Loucy (cell line): ENCODE measurements at regions not wholly inside any gene's neighbourhood (a gene's known extent, or its start where the extent isn't known, plus 50 kb on each side); places are given as distances from the start of the nearest gene placed in this dataset.

Experiments used
- H2AFZ ChIP-seq: fragments of 200-600 bp; sonication (generic); 2 replicates; pipeline ENCODE4 v1.6.0; 2016; ENCODE audit warnings: antibody characterized with exemption, mild to moderate bottlenecking, low read length, moderate library complexity
- H3F3A ChIP-seq: fragments of 200-600 bp; 2 replicates; pipeline ENCODE4 v1.6.0; 2016; ENCODE audit warnings: antibody characterized with exemption, low read depth, mild to moderate bottlenecking
- H3K27me3 ChIP-seq: fragments of 200-600 bp; sonication (generic); 2 replicates; pipeline ENCODE4 v1.6.1; 2014; ENCODE audit warnings: low read length, mild to moderate bottlenecking; ENCODE audit not compliant: insufficient read depth, poor library complexity, severe bottlenecking
- H3K36me3 ChIP-seq: fragments of 200-600 bp; sonication (generic); 2 replicates; pipeline ENCODE4 v1.6.1; 2016; ENCODE audit warnings: low read length; ENCODE audit not compliant: insufficient read depth
- H3K4me1 ChIP-seq: fragments of 200-600 bp; sonication (generic); 2 replicates; pipeline ENCODE4 v1.5.1; 2014; ENCODE audit warnings: low read length, mild to moderate bottlenecking; ENCODE audit not compliant: insufficient read depth, poor library complexity, severe bottlenecking
- H3K4me2 ChIP-seq: fragments of 200-600 bp; sonication (generic); 2 replicates; pipeline ENCODE4 v1.6.0; 2014; ENCODE audit warnings: antibody characterized with exemption, low read length, low read depth, mild to moderate bottlenecking; ENCODE audit not compliant: poor library complexity, severe bottlenecking
- H3K4me3 ChIP-seq: fragments of 200-600 bp; sonication (generic); 2 replicates; pipeline ENCODE4 v1.5.1; 2014; ENCODE audit warnings: low read length, mild to moderate bottlenecking, mixed read lengths; ENCODE audit not compliant: poor library complexity, severe bottlenecking
- H3K79me2 ChIP-seq: fragments of 200-600 bp; sonication (generic); 2 replicates; pipeline ENCODE4 v1.6.1; 2014; ENCODE audit warnings: low read length; ENCODE audit not compliant: insufficient read depth
- H3K9ac ChIP-seq: fragments of 200-600 bp; sonication (generic); 2 replicates; pipeline ENCODE4 v1.6.0; 2014; ENCODE audit warnings: mild to moderate bottlenecking, low read depth, low read length, moderate library complexity; ENCODE audit not compliant: poor library complexity, severe bottlenecking
- H3K9me2 ChIP-seq: fragments of 200-600 bp; sonication (generic); replicated peaks from 2 replicates; pipeline ENCODE4 v1.6.1; 2016; ENCODE audit warnings: low read depth, low read length, mixed read lengths
- H3K9me3 ChIP-seq: fragments of 200-600 bp; sonication (generic); 2 replicates; pipeline ENCODE4 v1.6.1; 2014; ENCODE audit warnings: mild to moderate bottlenecking, antibody characterized with exemption, low read length, low read depth; ENCODE audit not compliant: insufficient read depth
- H4K20me1 ChIP-seq: fragments of 200-600 bp; sonication (generic); 2 replicates; pipeline ENCODE4 v1.6.0; 2014; ENCODE audit warnings: antibody characterized with exemption, low read length, mild to moderate bottlenecking; ENCODE audit not compliant: insufficient read depth, poor library complexity, severe bottlenecking
- CTCF ChIP-seq: fragments of 200-600 bp; sonication (generic); conservative IDR thresholded peaks from 2 replicates; pipeline ENCODE4 v1.5.1; 2014; ENCODE audit warnings: mild to moderate bottlenecking, antibody characterized with exemption, low read length
- EZH2phosphoT487 ChIP-seq: fragments of 200-600 bp; IDR thresholded peaks from 2 replicates; pipeline ENCODE4 v1.6.1; 2018; ENCODE audit warnings: antibody characterized with exemption, mild to moderate bottlenecking, moderate library complexity, borderline replicate concordance

GRCh38 chr6:51021171-51021570 is 202.5 kb downstream of the TFAP2B start:
- Histone ChIP-seq H3K9me2 (no peaks in the 10 kb centered on the region), H3K36me3 (no peaks in the 10 kb centered on the region), H3K4me1 (no peaks in the 10 kb centered on the region), H3K9ac (no peak overlapping the region), H4K20me1 (no peaks in the 10 kb centered on the region), H3F3A (no peaks in the 10 kb centered on the region), H3K9me3 (no peaks in the 10 kb centered on the region), H2AFZ (no peak overlapping the region), H3K4me2 (no peak overlapping the region), H3K4me3 (no peak overlapping the region), H3K79me2 (no peaks in the 10 kb centered on the region), H3K27me3 (no peaks in the 10 kb centered on the region)
- TF ChIP-seq EZH2phosphoT487 = no peak
- TF ChIP-seq CTCF = no peak

GRCh38 chr6:51024126-51024525 is 205.5 kb downstream of the TFAP2B start:
- Histone ChIP-seq H3K9me3 (no peaks in the 10 kb centered on the region), H3K4me3 (no peak overlapping the region), H3K79me2 (no peaks in the 10 kb centered on the region), H3K27me3 (no peaks in the 10 kb centered on the region), H3K9ac (no peak overlapping the region), H3F3A (no peaks in the 10 kb centered on the region), H2AFZ (no peak overlapping the region), H4K20me1 (no peaks in the 10 kb centered on the region), H3K4me2 (no peak overlapping the region), H3K36me3 (no peaks in the 10 kb centered on the region), H3K4me1 (no peaks in the 10 kb centered on the region), H3K9me2 (no peaks in the 10 kb centered on the region)
- no peak for TF ChIP-seq CTCF
- TF ChIP-seq EZH2phosphoT487 = no peak

GRCh38 chr6:51025082-51025777 is 206.6 kb downstream of the TFAP2B start:
- no peak for TF ChIP-seq EZH2phosphoT487
- TF ChIP-seq CTCF = no peak
- no peaks in the 10 kb centered on the region for H3K9me3 ChIP-seq
- H3K9ac ChIP-seq = no peak overlapping the region
- no peaks in the 10 kb centered on the region for H3K36me3 ChIP-seq
- no peaks in the 10 kb centered on the region for H3K27me3 ChIP-seq
- H2AFZ ChIP-seq = no peak overlapping the region
- no peaks in the 10 kb centered on the region for H3K9me2 ChIP-seq
- H3K4me2 ChIP-seq = no peak overlapping the region
- no peaks in the 10 kb centered on the region for H3K79me2 ChIP-seq
- no peaks in the 10 kb centered on the region for H4K20me1 ChIP-seq
- H3K4me1 ChIP-seq = no peaks in the 10 kb centered on the region
- no peak overlapping the region for H3K4me3 ChIP-seq
- H3F3A ChIP-seq = no peaks in the 10 kb centered on the region
